Common myeloid progenitor, CD34-positive (primary cell): ENCODE measurements at regions not wholly inside any gene's neighbourhood (a gene's known extent, or its start where the extent isn't known, plus 50 kb on each side); places are given as distances from the start of the nearest gene placed in this dataset.

Experiments
- CTCF ChIA-PET: fragments of 350-600 bp; sonication (Branson Sonifier 250); formaldehyde crosslinking; loops from one replicate; lab custom pipeline; 2021; ENCODE audit warnings: antibody characterized with exemption; lab: Charles Lee
- POLR2A ChIA-PET: fragments of 350-600 bp; sonication (Branson Sonifier 250); formaldehyde crosslinking; loops from one replicate; lab custom pipeline; 2021; ENCODE audit warnings: antibody characterized with exemption; lab: Charles Lee
- DNase-seq, 3 donors: peaks; one replicate each; pipeline versions ENCODE4 v3.0.0 to v3.0.0-alpha.2; 2013
- H3K27ac ChIP-seq, 2 experiments: 1 replicate in 1 of 2; 2 replicates in 1 of 2; pipeline ENCODE4 v1.7.0; 2013; ENCODE audit warnings: inconsistent platforms in 2 of 2, low read length in 2 of 2, mild to moderate bottlenecking in 2 of 2, low read depth in 1 of 2, moderate library complexity in 1 of 2; ENCODE audit not compliant: severe bottlenecking in 2 of 2, insufficient read depth in 1 of 2, poor library complexity in 1 of 2
- H3K27me3 ChIP-seq, 5 experiments: replicated peaks in 2 of 5; 1 replicate in 3 of 5; 2 replicates in 2 of 5; pipeline versions ENCODE4 v1.6.1 to v1.7.0; 2013; ENCODE audit warnings: low read length in 4 of 5, mild to moderate bottlenecking in 2 of 5, moderate library complexity in 2 of 5, inconsistent platforms in 1 of 5; ENCODE audit not compliant: insufficient read depth in 5 of 5, control insufficient read depth in 4 of 5
- H3K36me3 ChIP-seq, 4 experiments: 1 replicate in 2 of 4; 2 replicates in 2 of 4; pipeline versions ENCODE4 v1.6.1 to v1.7.0; 2013; ENCODE audit warnings: low read length in 3 of 4, control low read depth in 1 of 4, mild to moderate bottlenecking in 1 of 4; ENCODE audit not compliant: control insufficient read depth in 4 of 4, insufficient read depth in 4 of 4
- H3K4me1 ChIP-seq, 4 experiments: 1 replicate in 3 of 4; 2 replicates in 1 of 4; pipeline versions ENCODE4 v1.6.1 to v1.7.1; 2013; ENCODE audit warnings: low read length in 3 of 4, mild to moderate bottlenecking in 3 of 4, control low read depth in 1 of 4, inconsistent platforms in 1 of 4, moderate library complexity in 1 of 4; ENCODE audit not compliant: control insufficient read depth in 4 of 4, insufficient read depth in 4 of 4; ENCODE audit errors: control extremely low read depth in 1 of 4
- H3K4me3 ChIP-seq, 7 experiments: 1 replicate in 4 of 7; 2 replicates in 3 of 7; pipeline versions ENCODE4 v1.5.1 to v1.7.0; 2013; ENCODE audit warnings: mild to moderate bottlenecking in 7 of 7, low read length in 6 of 7, moderate library complexity in 6 of 7, inconsistent platforms in 2 of 7, low read depth in 2 of 7, control low read depth in 1 of 7; ENCODE audit not compliant: insufficient read depth in 4 of 7, control insufficient read depth in 1 of 7; ENCODE audit errors: extremely low read depth in 1 of 7
- H3K9me3 ChIP-seq, 5 experiments: 1 replicate in 4 of 5; 2 replicates in 1 of 5; pipeline versions ENCODE4 v1.6.1 to v1.7.1; 2013; ENCODE audit warnings: low read length in 4 of 5, mild to moderate bottlenecking in 2 of 5, inconsistent platforms in 1 of 5, low read depth in 1 of 5, moderate library complexity in 1 of 5; ENCODE audit not compliant: control insufficient read depth in 4 of 5, insufficient read depth in 2 of 5; ENCODE audit errors: control extremely low read depth in 1 of 5
- WGBS: methylation state at CpG from one replicate; pipeline ENCODE4 v1.1.5; 2013; ENCODE audit not compliant: insufficient coverage; 5-methylcytosine and 5-hydroxymethylcytosine counted together

DNA sequence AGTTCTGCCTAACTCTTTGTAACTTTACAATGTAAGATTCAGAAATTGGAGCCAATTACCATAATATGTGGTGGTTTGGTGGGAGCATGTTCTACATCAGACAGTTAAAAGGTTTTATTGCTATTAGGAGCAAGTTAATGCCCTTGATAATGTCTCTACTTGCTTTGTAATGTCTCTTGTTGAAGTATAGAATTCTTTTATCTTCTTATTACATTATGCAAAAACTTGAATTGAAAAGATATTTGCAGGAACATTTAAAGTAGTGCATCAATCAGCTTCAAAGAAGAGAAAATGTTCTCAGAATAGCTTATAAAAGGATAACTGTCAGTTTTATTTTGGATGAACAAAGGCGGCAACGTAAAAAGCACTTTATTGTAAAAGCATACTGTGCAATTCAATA, 77.8 kb downstream of the RWDD3 start:
- no CpG with 5 or more reads among the region's 2 CpGs for WGBS
- Histone ChIP-seq H3K27me3 (peaks cover 0 to 8% (median 0%) of the 10 kb centered on the region in 5 experiments), H3K27ac (no peak overlapping the region), H3K9me3 (no peaks in the 10 kb centered on the region), H3K4me1 (no peaks in the 10 kb centered on the region), H3K36me3 (no peaks in the 10 kb centered on the region), H3K4me3 (no peak overlapping the region)
- CTCF ChIA-PET: no interaction called here
- POLR2A ChIA-PET: no interaction called here
- no peak for DNase-seq

DNA sequence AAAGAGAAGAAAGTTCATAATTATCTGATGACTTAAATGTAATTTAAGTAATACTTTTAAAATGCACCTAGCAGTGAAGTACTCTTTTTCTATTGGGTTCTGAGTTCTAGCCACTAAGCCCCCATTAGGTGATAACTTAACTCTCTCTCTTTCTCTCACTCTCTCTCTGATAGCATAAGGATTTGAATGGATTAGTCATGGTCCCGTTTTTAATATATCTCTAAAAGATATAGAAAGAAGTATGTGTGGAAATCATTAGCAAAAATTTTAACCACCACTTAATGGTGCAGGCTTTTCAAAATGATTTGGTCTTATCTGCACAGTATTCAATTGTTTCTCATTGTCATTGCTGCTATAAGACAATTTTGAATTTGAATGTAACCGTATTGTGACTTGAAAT, 78.2 kb downstream of the RWDD3 start:
- H3K9me3 ChIP-seq: no peaks in the 10 kb centered on the region
- CTCF ChIA-PET: interaction anchor here (0.7 kb wide), 1 partner anchor 85 kb away, joined by 3 read pairs; no protein-coding TSS in a partner anchor
- no CpG with 5 or more reads among the region's 2 CpGs for WGBS

DNA sequence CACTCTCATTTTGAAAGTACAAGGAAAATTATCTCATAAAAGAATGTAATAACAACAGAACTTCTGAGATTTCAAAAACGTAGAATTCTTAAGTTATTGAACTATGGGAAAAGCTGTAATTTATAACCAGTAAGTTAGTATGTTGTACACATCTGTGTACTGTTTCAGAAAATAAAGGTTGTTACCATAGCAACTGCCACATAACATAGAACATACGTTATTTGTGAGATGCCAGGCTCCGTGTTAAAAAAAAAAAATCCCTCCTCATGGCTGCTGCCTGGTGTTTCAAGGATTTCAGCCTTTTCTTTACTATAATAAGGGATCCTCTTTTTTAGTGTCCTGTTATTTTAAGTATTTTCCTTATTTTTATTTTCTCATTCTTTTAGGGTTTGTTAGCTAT, 79.5 kb downstream of the RWDD3 start:
- peaks cover 0 to 2% (median 0%) of the 10 kb centered on the region in 5 experiments for H3K27me3 ChIP-seq
- H3K4me1 ChIP-seq: no peaks in the 10 kb centered on the region
- DNase-seq: no peak
- no peak overlapping the region for H3K27ac ChIP-seq
- POLR2A ChIA-PET: no interaction called here
- no peaks in the 10 kb centered on the region for H3K36me3 ChIP-seq
- CTCF ChIA-PET: interaction anchor here (0.6 kb wide), 1 partner anchor 648 kb away, joined by 4 read pairs; no protein-coding TSS in a partner anchor
- WGBS: no CpG with 5 or more reads among the region's 3 CpGs
- no peak overlapping the region for H3K4me3 ChIP-seq
- H3K9me3 ChIP-seq: no peaks in the 10 kb centered on the region

More for the DNA sequence above, 78.2 kb downstream of the RWDD3 start:
- H3K4me1 ChIP-seq: no peaks in the 10 kb centered on the region
- H3K27ac ChIP-seq: no peak overlapping the region
- POLR2A ChIA-PET: no interaction called here
- H3K36me3 ChIP-seq: no peaks in the 10 kb centered on the region
- peaks cover 0 to 4% (median 0%) of the 10 kb centered on the region in 5 experiments for H3K27me3 ChIP-seq
- no peak for DNase-seq
- no peak overlapping the region for H3K4me3 ChIP-seq

DNA sequence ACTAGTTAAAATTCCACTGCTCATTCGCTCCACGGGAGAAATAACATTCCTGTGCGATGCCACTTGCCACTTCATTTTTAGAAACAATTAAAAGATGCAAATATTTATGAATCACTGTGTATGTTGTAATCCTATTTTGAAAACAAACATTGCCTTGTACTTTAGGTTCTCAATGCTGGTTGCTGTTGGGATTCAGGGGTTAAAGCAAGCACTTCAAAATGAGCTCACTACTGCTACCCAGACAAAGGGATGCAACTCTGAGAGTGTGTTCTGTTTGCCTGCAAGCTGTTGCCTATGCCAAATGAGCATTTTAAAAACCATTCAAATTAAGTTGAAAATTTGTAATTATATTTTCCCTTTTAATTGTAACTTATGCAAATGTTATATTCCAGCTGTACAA, 87.5 kb downstream of the RWDD3 start:
- 100% methylated on average over 1 of the region's 3 CpGs for WGBS
- Histone ChIP-seq H3K9me3 (no peaks in the 10 kb centered on the region), H3K36me3 (no peaks in the 10 kb centered on the region), H3K4me1 (peaks cover 0 to 1% (median 0%) of the 10 kb centered on the region in 4 experiments), H3K27me3 (no peaks in the 10 kb centered on the region), H3K4me3 (no peak overlapping the region), H3K27ac (no peak overlapping the region)
- CTCF ChIA-PET: interaction anchor here (1.0 kb wide), 1 partner anchor 12 kb away, joined by 3 read pairs; no protein-coding TSS in a partner anchor
- POLR2A ChIA-PET: no interaction called here
- DNase-seq: no peak

DNA sequence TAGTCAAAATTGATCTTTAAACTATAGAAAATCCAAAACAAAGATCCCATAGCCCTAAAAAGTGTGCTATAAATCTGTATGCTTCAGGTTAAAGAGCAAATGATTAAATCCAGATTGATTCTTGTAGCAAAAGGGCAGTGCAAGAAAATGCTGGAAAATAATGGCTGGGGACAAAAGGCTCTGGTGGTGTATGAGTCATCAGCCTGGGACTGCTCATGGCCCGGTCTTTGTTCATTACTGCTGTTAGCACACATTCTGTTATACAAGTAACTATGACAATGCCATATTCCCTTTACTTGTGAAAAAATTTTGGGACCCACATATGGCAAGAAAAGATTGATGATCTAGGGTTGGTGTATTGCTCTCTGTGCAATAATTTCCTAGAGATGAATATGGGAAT, 89.1 kb downstream of the RWDD3 start:
- no CpG with 5 or more reads among the region's 1 CpG for WGBS
- Histone ChIP-seq H3K4me1 (peaks cover 0 to 1% (median 0%) of the 10 kb centered on the region in 4 experiments), H3K36me3 (no peaks in the 10 kb centered on the region), H3K4me3 (no peak overlapping the region), H3K27me3 (no peaks in the 10 kb centered on the region), H3K27ac (no peak overlapping the region), H3K9me3 (no peaks in the 10 kb centered on the region)
- no peak for DNase-seq
- ChIA-PET POLR2A (no interaction called here), CTCF (no interaction called here)

DNA sequence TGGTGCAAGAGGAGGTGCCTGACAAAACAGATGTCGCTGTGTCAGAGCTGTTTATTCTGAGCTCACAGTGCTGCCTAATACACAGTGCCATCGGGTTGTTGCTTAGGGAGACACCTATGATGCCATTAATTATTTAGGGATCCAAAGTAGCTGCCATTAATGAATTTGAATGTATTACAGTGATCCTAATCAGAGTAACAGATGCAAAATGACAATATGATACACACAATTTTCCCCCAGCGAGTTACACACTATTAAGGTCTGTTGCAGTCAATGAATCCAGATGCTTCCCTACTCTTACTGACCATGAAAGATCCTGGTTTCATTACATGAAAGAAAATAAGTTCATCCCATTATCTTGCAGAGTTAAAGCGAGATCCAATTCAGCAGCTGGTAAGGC, 91.3 kb downstream of the RWDD3 start:
- POLR2A ChIA-PET: no interaction called here
- 100% methylated on average over 3 of the region's 4 CpGs for WGBS
- no peak overlapping the region for H3K27ac ChIP-seq

DNA sequence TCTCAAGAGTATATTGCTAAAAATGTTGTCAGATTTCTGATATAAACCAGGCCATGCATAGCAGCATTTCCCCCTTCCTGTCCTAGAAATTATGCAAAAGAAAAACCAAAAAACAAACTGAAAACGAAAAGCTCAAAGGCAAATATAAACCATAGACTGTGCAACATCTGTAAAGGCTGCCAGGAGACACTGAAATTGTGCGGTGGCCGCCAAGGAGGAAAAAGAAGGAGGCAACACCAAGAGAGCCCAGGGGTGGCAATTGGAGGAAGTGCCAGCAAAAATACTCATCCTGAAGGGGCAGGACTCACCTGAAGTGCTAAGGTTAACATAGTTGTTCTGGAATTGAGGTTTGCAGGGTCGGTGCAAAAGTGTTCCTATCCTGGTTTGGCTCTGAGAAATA, 92.0 kb downstream of the RWDD3 start:
- Histone ChIP-seq H3K4me1 (peaks cover 0 to 1% (median 0%) of the 10 kb centered on the region in 4 experiments), H3K9me3 (no peaks in the 10 kb centered on the region), H3K27me3 (no peaks in the 10 kb centered on the region), H3K4me3 (no peak overlapping the region), H3K36me3 (no peaks in the 10 kb centered on the region), H3K27ac (no peak overlapping the region)
- ChIA-PET POLR2A (no interaction called here), CTCF (no interaction called here)
- peak in 2 of 3 donors; percentile 4 to 41 for DNase-seq
- WGBS: 79% methylated on average over 3 of the region's 4 CpGs

More for the DNA sequence above, 91.3 kb downstream of the RWDD3 start:
- Histone ChIP-seq H3K4me1 (peaks cover 0 to 1% (median 0%) of the 10 kb centered on the region in 4 experiments), H3K4me3 (no peak overlapping the region), H3K27me3 (no peaks in the 10 kb centered on the region), H3K9me3 (no peaks in the 10 kb centered on the region), H3K36me3 (no peaks in the 10 kb centered on the region)
- no peak for DNase-seq
- CTCF ChIA-PET: no interaction called here
